ENCODE measurements at regions not wholly inside any gene's neighbourhood (a gene's known extent, or its start where the extent isn't known, plus 50 kb on each side); places are given as distances from the start of the nearest gene placed in this dataset.

- no peak for TF ChIP-seq EZH2 (IDR thresholded peaks at IDR 0.05; ENCODE audit: insufficient read depth, poor library complexity, severe bottlenecking)
- TF ChIP-seq EZH2phosphoT487 (IDR thresholded peaks at IDR 0.05; ENCODE audit: insufficient read depth, low read depth) = no peak
These were observed 442.2 kb upstream of the MPDZ start for GRCh38 chr9:13721481-13722235.

Data from GM23248 (cell line).